GM18505 (cell line): ENCODE measurements at regions not wholly inside any gene's neighbourhood (a gene's known extent, or its start where the extent isn't known, plus 50 kb on each side); places are given as distances from the start of the nearest gene placed in this dataset.
"Not testable (repeated sequence)": the region's sequence is repeated elsewhere in the genome, so short reads cannot be mapped to it uniquely, and the experiment has no call there.

Experiments
- ATAC-seq: cut with Tn5 transposase; IDR thresholded peaks from one replicate; pipeline ENCODE4 v1.9.1; 2021; ENCODE audit not compliant: unreplicated experiment
- POLR2A ChIP-seq: IDR thresholded peaks from 4 replicates; pipeline ENCODE4 v1.6.1; 2011; ENCODE audit warnings: borderline replicate concordance; ENCODE audit not compliant: insufficient read depth, insufficient read length; ENCODE audit errors: extremely low read depth

- TF ChIP-seq POLR2A, result no peak
- ATAC-seq, result peak; percentile 65
These were observed 117.5 kb upstream of the HGF start for GRCh38 chr7:81887098-81888090.

- no peak for TF ChIP-seq POLR2A
- ATAC-seq, result no peak
These were observed 116.4 kb upstream of the HGF start for GRCh38 chr7:81886211-81886764.

- no peak for ATAC-seq
- TF ChIP-seq POLR2A, result no peak
These were observed 115.0 kb upstream of the HGF start for GRCh38 chr7:81884817-81885216.

- no peak for TF ChIP-seq POLR2A
These were observed 114.0 kb upstream of the HGF start for GRCh38 chr7:81883801-81884393.

GRCh38 chr7:81882086-81882485 is 112.2 kb upstream of the HGF start:
- no peak for ATAC-seq
- no peak for TF ChIP-seq POLR2A

More at GRCh38 chr7:81883801-81884393, 114.0 kb upstream of the HGF start:
- ATAC-seq, result peak; percentile 48

- no peak for TF ChIP-seq POLR2A
- no peak for ATAC-seq
These were observed 108.0 kb upstream of the HGF start for GRCh38 chr7:81877890-81878289.

- no peak for TF ChIP-seq POLR2A
- ATAC-seq, result no peak
These were observed 103.7 kb upstream of the HGF start for GRCh38 chr7:81873559-81873958.

- no peak for TF ChIP-seq POLR2A
- no peak for ATAC-seq
These were observed 101.9 kb upstream of the HGF start for GRCh38 chr7:81871606-81872265.

GRCh38 chr7:81870608-81871007 is 100.8 kb upstream of the HGF start:
- no peak for ATAC-seq

GRCh38 chr7:81869670-81870069 is 99.8 kb upstream of the HGF start:
- TF ChIP-seq POLR2A, result no peak
- ATAC-seq, result no peak

More at GRCh38 chr7:81870608-81871007, 100.8 kb upstream of the HGF start:
- TF ChIP-seq POLR2A, result no peak

GRCh38 chr7:81865754-81866153 is 95.9 kb upstream of the HGF start:
- no peak for ATAC-seq
- TF ChIP-seq POLR2A, result no peak

- no peak for ATAC-seq
- TF ChIP-seq POLR2A, result no peak
These were observed 89.6 kb upstream of the HGF start for GRCh38 chr7:81859433-81859832.

- not testable (repeated sequence) for ATAC-seq
These were observed 89.0 kb upstream of the HGF start for GRCh38 chr7:81858820-81859219.

- TF ChIP-seq POLR2A, result no peak
- ATAC-seq, result no peak
These were observed 87.5 kb upstream of the HGF start for GRCh38 chr7:81857385-81857784.

- ATAC-seq, result no peak
- TF ChIP-seq POLR2A, result no peak
These were observed 84.7 kb upstream of the HGF start for GRCh38 chr7:81854518-81854917.
